K562 (cell line): ENCODE measurements at regions not wholly inside any gene's neighbourhood (a gene's known extent, or its start where the extent isn't known, plus 50 kb on each side); places are given as distances from the start of the nearest gene placed in this dataset.

Source experiments
- ATAC-seq: fragments of 200-7000 bp; cut with Tn5 transposase; 3 replicates; pipeline ENCODE4 v1.9.1; 2020; ENCODE audit warnings: moderate library complexity
- BruUV-seq: library from RNA; stranded (reverse); fragments of 400-500 nt; replicated peaks from 2 replicates; lab custom pipeline; 2021; lab: Mats Ljungman, UMichigan
- CTCF ChIA-PET: fragments of 300-600 bp; formaldehyde crosslinking; extraction: SDS; loops from one replicate; lab custom pipeline; 2021; ENCODE audit warnings: low intra/inter-chr PET ratio; lab: Yijun Ruan, JAX
- POLR2A ChIA-PET: fragments of 300-600, 350-650 bp; sonication (Branson Sonifier 250); formaldehyde crosslinking; extraction: SDS; loops from one replicate; lab custom pipeline; 2021; ENCODE audit warnings: antibody characterized with exemption, inconsistent platforms; lab: Yijun Ruan, JAX
- DNase-seq, 4 experiments: peaks; one replicate each; pipeline versions ENCODE4 v3.0.0 to v3.0.0-alpha.2; 2011 to 2018; ENCODE audit warnings: low spot score in 3 of 4, mixed read lengths in 3 of 4; ENCODE audit errors: extremely low read depth in 1 of 4
- FAIRE-seq: peaks from 2 replicates; lab custom pipeline; 2011; peaks lifted over from hg19 to GRCh38; lab: Jason Lieb, UNC
- H2AFZ ChIP-seq: 2 replicates; pipeline ENCODE4 v1.6.0; 2011; ENCODE audit warnings: low read depth, low read length, control low read depth, inconsistent platforms
- H3K27ac ChIP-seq: fragments of 200-600 bp; 3 replicates; pipeline ENCODE4 v1.8.0; 2011; ENCODE audit warnings: low read depth, mild to moderate bottlenecking, control low read depth, inconsistent platforms, low read length, moderate library complexity, mixed read lengths; ENCODE audit errors: extremely low read depth
- H3K27me3 ChIP-seq, 2 experiments: fragments of 300-600 bp in 1 of 2; 2 replicates in 1 of 2; 3 replicates in 1 of 2; pipeline versions ENCODE4 v1.6.0 to v1.8.0; 2011; ENCODE audit warnings: inconsistent platforms in 2 of 2, low read length in 2 of 2, mild to moderate bottlenecking in 1 of 2, mixed read lengths in 1 of 2, moderate library complexity in 1 of 2; ENCODE audit not compliant: control insufficient read depth in 2 of 2, insufficient read depth in 2 of 2
- H3K36me3 ChIP-seq: fragments of 300-600 bp; 3 replicates; pipeline ENCODE4 v1.8.0; 2011; ENCODE audit warnings: mild to moderate bottlenecking, low read length, inconsistent platforms; ENCODE audit not compliant: control insufficient read depth, insufficient read depth
- H3K4me1 ChIP-seq, 2 experiments: fragments of 200-600 bp in 1 of 2; replicated peaks in 1 of 2; 2 replicates in 1 of 2; 3 replicates in 1 of 2; pipeline versions ENCODE4 v1.5.1 to v1.8.0; 2011; ENCODE audit warnings: inconsistent platforms in 2 of 2, low read length in 2 of 2, mild to moderate bottlenecking in 1 of 2, mixed read lengths in 1 of 2, moderate library complexity in 1 of 2; ENCODE audit not compliant: control insufficient read depth in 2 of 2, insufficient read depth in 2 of 2
- H3K4me2 ChIP-seq: 2 replicates; pipeline ENCODE4 v1.6.1; 2011; ENCODE audit warnings: low read length, control low read depth, inconsistent platforms, mixed read lengths; ENCODE audit not compliant: insufficient read depth
- H3K4me3 ChIP-seq: fragments of 200-600 bp; sonication (generic), shearing (Covaris generic); 2 replicates; pipeline ENCODE4 v1.5.1; 2016; ENCODE audit warnings: control low read depth, inconsistent platforms
- H3K79me2 ChIP-seq: fragments of 200-600 bp; 3 replicates; pipeline ENCODE4 v1.8.0; 2011; ENCODE audit warnings: low read length, inconsistent platforms; ENCODE audit not compliant: control insufficient read depth, insufficient read depth
- H3K9ac ChIP-seq, 2 experiments: 2 replicates each; pipeline versions ENCODE4 v1.6.0 to v1.6.1; 2011; ENCODE audit warnings: low read depth in 2 of 2, low read length in 2 of 2, control low read depth in 1 of 2, inconsistent platforms in 1 of 2, mild to moderate bottlenecking in 1 of 2, mixed read lengths in 1 of 2; ENCODE audit not compliant: insufficient read depth in 1 of 2
- H3K9me1 ChIP-seq: one replicate; pipeline ENCODE4 v1.6.0; 2011; ENCODE audit warnings: inconsistent platforms, mild to moderate bottlenecking, low read length, moderate library complexity; ENCODE audit not compliant: control insufficient read depth, insufficient read depth
- H3K9me3 ChIP-seq: replicated peaks from 2 replicates; pipeline ENCODE4 v1.5.1; 2011; ENCODE audit warnings: low read depth, low read length, inconsistent platforms; ENCODE audit not compliant: control insufficient read depth, insufficient read depth
- H4K20me1 ChIP-seq: replicated peaks from 2 replicates; pipeline ENCODE4 v1.6.1; 2011; ENCODE audit warnings: low read length, inconsistent platforms, mixed read lengths; ENCODE audit not compliant: control insufficient read depth, insufficient read depth
- BRF1 ChIP-seq: IDR thresholded peaks from 3 replicates; pipeline ENCODE4 v1.6.1; 2011; ENCODE audit warnings: borderline replicate concordance, mild to moderate bottlenecking; ENCODE audit not compliant: insufficient read length; ENCODE audit errors: extremely low read depth
- CSDE1 ChIP-seq, 2 experiments: fragments of 450-650 bp; IDR thresholded peaks; 2 replicates each; pipeline ENCODE4 v1.6.1; 2016; ENCODE audit warnings: mild to moderate bottlenecking in 1 of 2
- EHMT2 ChIP-seq: fragments of 450-650 bp; IDR thresholded peaks from 2 replicates; pipeline ENCODE4 v1.6.1; 2018; ENCODE audit warnings: antibody characterized with exemption
- ERF ChIP-seq: fragments of 450-650 bp; formaldehyde crosslinking; IDR thresholded peaks from 2 replicates; pipeline ENCODE4 v1.4.0; 2020; ENCODE audit warnings: mild to moderate bottlenecking, mixed read lengths
- GATA2 ChIP-seq: sonication (generic); formaldehyde crosslinking; IDR thresholded peaks from 2 replicates; pipeline ENCODE4 v1.4.0; 2020; ENCODE audit warnings: mild to moderate bottlenecking, missing genetic modification reagents
- HDGF ChIP-seq: fragments of 450-650 bp; IDR thresholded peaks from 2 replicates; pipeline ENCODE4 v1.6.1; 2016
- JUN ChIP-seq, 2 experiments: sonication (generic) in 1 of 2; formaldehyde crosslinking in 1 of 2; IDR thresholded peaks; 2 replicates each; pipeline versions ENCODE4 v1.6.1 to v1.8.0; 2012 to 2022; ENCODE audit warnings: borderline replicate concordance in 2 of 2, mild to moderate bottlenecking in 2 of 2, improper control_type of control experiment in 1 of 2, low read depth in 1 of 2, low read length in 1 of 2, missing genetic modification reagents in 1 of 2
- NR3C1 ChIP-seq: sonication (generic); formaldehyde crosslinking; IDR thresholded peaks from 2 replicates; pipeline ENCODE4 v1.8.1; 2022; ENCODE audit warnings: missing genetic modification reagents
- PHF8 ChIP-seq: fragments of 200-600 bp; sonication (generic); IDR thresholded peaks from 2 replicates; pipeline ENCODE4 v1.6.1; 2012; ENCODE audit warnings: mixed run types, mild to moderate bottlenecking, inconsistent platforms, low read length, moderate library complexity, borderline replicate concordance
- PTRF ChIP-seq: fragments of 450-650 bp; IDR thresholded peaks from 2 replicates; pipeline ENCODE4 v1.6.1; 2016; ENCODE audit warnings: mild to moderate bottlenecking, missing genetic modification characterization, missing compliant biosample characterization
- RFX1 ChIP-seq: fragments of 450-650 bp; IDR thresholded peaks from 2 replicates; pipeline ENCODE4 v1.6.1; 2016; ENCODE audit warnings: mild to moderate bottlenecking, moderate library complexity
- SMAD4 ChIP-seq: fragments of 250-450 bp; sonication (Bioruptor Pico); conservative IDR thresholded peaks from 2 replicates; pipeline ENCODE4 v1.8.0; 2021; ENCODE audit warnings: inconsistent platforms, mild to moderate bottlenecking, moderate library complexity
- ZBTB7A ChIP-seq: IDR thresholded peaks from 2 replicates; pipeline ENCODE4 v1.6.1; 2011; ENCODE audit warnings: low read depth, mild to moderate bottlenecking, low read length, moderate library complexity, borderline replicate concordance; ENCODE audit not compliant: control insufficient read depth
- ZFP30 ChIP-seq: fragments of 250-450 bp; sonication (Bioruptor Pico); IDR thresholded peaks from 2 replicates; pipeline ENCODE4 v1.8.0; 2022; ENCODE audit warnings: moderate library complexity, mild to moderate bottlenecking, inconsistent platforms, borderline replicate concordance
- ZNF133 ChIP-seq: fragments of 250-450 bp; sonication (Bioruptor Pico); IDR thresholded peaks from 2 replicates; pipeline ENCODE4 v1.4.0; 2020; ENCODE audit warnings: mild to moderate bottlenecking
- ZNF445 ChIP-seq: fragments of 250-450 bp; sonication (Bioruptor Pico); IDR thresholded peaks from 2 replicates; pipeline ENCODE4 v1.4.0; 2020; ENCODE audit warnings: low read depth, mild to moderate bottlenecking, moderate library complexity
- ZNF75A ChIP-seq: fragments of 450-650 bp; formaldehyde crosslinking; IDR thresholded peaks from 2 replicates; pipeline ENCODE4 v1.4.0; 2020; ENCODE audit warnings: mild to moderate bottlenecking
- WGBS: fragments of 100-300 bp; shearing (Covaris generic); methylation state at CpG from one replicate; pipeline ENCODE4 v1.1.6; 2016; ENCODE audit warnings: low coverage, mixed read lengths; ENCODE audit not compliant: insufficient coverage; ENCODE audit errors: missing lambda C conversion rate; 5-methylcytosine and 5-hydroxymethylcytosine counted together
- in situ Hi-C: fragments of 300-500 bp; cut with MboI; formaldehyde crosslinking; loops from 4 replicates; pipeline ENCODE4 v1.15.0; 2018; ENCODE audit warnings: inconsistent platforms, mixed read lengths
- intact Hi-C: fragments of 100-400 bp; cut with micrococcal nuclease; formaldehyde crosslinking; loops from 2 replicates; pipeline ENCODE4 v1.14.2; 2022
- TF ChIP-seq, protein P1 (sequence below), 3 experiments: fragments of 200-800 bp in 1 of 3; fragments of 250-450 bp in 1 of 3; fragments of 450-650 bp in 1 of 3; sonication (Bioruptor Pico) in 1 of 3; sonication (Bioruptor generic) in 1 of 3; formaldehyde crosslinking in 1 of 3; IDR thresholded peaks; 2 replicates each; pipeline versions ENCODE4 v1.6.1 to v1.8.0; 2016 to 2022; ENCODE audit warnings: mild to moderate bottlenecking in 2 of 3, missing genetic modification characterization in 2 of 3, missing compliant biosample characterization in 1 of 3, moderate library complexity in 1 of 3

DNA sequence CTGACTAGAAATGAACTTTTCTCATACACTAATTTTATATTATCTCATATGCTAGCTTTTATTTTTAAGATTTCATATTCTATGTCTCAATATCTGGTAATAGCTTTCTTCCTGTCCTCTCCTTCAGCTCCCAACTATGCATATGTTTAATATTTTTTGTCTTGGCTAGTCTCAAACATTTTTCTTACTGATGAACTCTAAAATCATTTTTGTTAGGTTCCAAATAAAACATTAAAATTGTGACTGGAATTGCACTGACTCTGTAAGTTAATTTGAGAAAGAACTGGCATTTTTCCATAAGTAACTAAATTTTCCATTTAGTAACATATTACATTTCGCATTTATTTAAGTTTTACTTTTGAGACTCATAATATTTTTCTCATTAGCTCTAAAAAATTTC is 368.5 kb upstream of the DPYD start (continued):
- TF ChIP-seq, protein P1, sequence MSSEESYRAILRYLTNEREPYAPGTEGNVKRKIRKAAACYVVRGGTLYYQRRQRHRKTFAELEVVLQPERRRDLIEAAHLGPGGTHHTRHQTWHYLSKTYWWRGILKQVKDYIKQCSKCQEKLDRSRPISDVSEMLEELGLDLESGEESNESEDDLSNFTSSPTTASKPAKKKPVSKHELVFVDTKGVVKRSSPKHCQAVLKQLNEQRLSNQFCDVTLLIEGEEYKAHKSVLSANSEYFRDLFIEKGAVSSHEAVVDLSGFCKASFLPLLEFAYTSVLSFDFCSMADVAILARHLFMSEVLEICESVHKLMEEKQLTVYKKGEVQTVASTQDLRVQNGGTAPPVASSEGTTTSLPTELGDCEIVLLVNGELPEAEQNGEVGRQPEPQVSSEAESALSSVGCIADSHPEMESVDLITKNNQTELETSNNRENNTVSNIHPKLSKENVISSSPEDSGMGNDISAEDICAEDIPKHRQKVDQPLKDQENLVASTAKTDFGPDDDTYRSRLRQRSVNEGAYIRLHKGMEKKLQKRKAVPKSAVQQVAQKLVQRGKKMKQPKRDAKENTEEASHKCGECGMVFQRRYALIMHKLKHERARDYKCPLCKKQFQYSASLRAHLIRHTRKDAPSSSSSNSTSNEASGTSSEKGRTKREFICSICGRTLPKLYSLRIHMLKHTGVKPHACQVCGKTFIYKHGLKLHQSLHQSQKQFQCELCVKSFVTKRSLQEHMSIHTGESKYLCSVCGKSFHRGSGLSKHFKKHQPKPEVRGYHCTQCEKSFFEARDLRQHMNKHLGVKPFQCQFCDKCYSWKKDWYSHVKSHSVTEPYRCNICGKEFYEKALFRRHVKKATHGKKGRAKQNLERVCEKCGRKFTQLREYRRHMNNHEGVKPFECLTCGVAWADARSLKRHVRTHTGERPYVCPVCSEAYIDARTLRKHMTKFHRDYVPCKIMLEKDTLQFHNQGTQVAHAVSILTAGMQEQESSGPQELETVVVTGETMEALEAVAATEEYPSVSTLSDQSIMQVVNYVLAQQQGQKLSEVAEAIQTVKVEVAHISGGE (CRISPR knock-in tag; IDR thresholded peaks at IDR 0.05), result no peak
- no peak for TF ChIP-seq ERF (CRISPR knock-in tag)
- TF ChIP-seq NR3C1 (CRISPR knock-in tag), result no peak

DNA sequence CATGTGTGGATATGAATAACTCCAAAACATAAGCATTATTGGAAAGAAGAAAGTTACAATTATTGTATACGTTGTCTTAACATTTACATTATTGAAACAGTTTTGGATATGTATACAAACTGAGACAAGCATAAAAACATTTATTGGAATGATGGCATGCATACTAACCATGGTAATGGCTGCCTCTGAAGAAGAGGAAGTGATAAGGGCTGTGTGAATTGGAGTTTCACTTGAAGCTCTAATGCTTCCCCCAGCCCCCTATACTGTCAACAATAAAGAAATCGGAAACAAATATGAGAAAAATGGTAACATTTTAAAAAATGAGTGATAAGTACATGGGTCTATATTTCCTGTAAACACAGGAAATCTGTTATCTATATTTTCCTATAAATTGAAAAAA is 367.7 kb upstream of the DPYD start:
- no TSS peak for BruUV-seq
- intact Hi-C loops, result no loop called here
- H3K9me1 ChIP-seq, result no peaks in the 10 kb centered on the region
- no peaks in the 10 kb centered on the region for H3K4me1 ChIP-seq
- H4K20me1 ChIP-seq, result no peaks in the 10 kb centered on the region
- in situ Hi-C loops, result no loop called here
- H3K79me2 ChIP-seq, result no peaks in the 10 kb centered on the region
- H3K27me3 ChIP-seq, result no peaks in the 10 kb centered on the region
- no peak overlapping the region for H3K9ac ChIP-seq
- DNase-seq, result no peak
- H3K27ac ChIP-seq, result no peak overlapping the region
- H3K36me3 ChIP-seq, result no peaks in the 10 kb centered on the region
- no peak overlapping the region for H3K4me2 ChIP-seq
- WGBS, result 0% methylated on average over 2 of the region's 2 CpGs
- no peak overlapping the region for H3K4me3 ChIP-seq
- no peak overlapping the region for H2AFZ ChIP-seq
- 0 out of 2 replicates have a peak, but pooled peaks cover 2% of the 10 kb centered on the region for H3K9me3 ChIP-seq
- CTCF ChIA-PET, result no interaction called here
- FAIRE-seq, result no peak
- POLR2A ChIA-PET, result no interaction called here
- no peak for ATAC-seq
- no peak for TF ChIP-seq HDGF
- TF ChIP-seq PHF8, result no peak
- TF ChIP-seq CSDE1 (IDR thresholded peaks at IDR 0.05), result no peak
- no peak for TF ChIP-seq ZNF75A (CRISPR knock-in tag)
- no peak for TF ChIP-seq ZNF445
- TF ChIP-seq EHMT2, result no peak
- TF ChIP-seq PTRF (tag), result no peak
- no peak for TF ChIP-seq JUN (IDR thresholded peaks at IDR 0.05; ENCODE audit: borderline replicate concordance, low read depth, low read length)
- TF ChIP-seq JUN (CRISPR knock-in tag; IDR thresholded peaks at IDR 0.05; ENCODE audit: borderline replicate concordance), result no peak
- TF ChIP-seq ZFP30 (CRISPR knock-in tag), result no peak
- TF ChIP-seq ZNF133 (CRISPR knock-in tag), result no peak
- TF ChIP-seq GATA2, result no peak
- TF ChIP-seq SMAD4 (CRISPR knock-in tag), result no peak
- TF ChIP-seq BRF1, result no peak
- no peak for TF ChIP-seq RFX1
- TF ChIP-seq ZBTB7A, result no peak
